PFSK-1 (cell line): ENCODE measurements at regions not wholly inside any gene's neighbourhood (a gene's known extent, or its start where the extent isn't known, plus 50 kb on each side); places are given as distances from the start of the nearest gene placed in this dataset.

ENCODE experiments used
- FOXP2 ChIP-seq: optimal IDR thresholded peaks from 2 replicates; pipeline ENCODE3; 2011; ENCODE audit warnings: borderline replicate concordance, control low read depth, inconsistent platforms; ENCODE audit not compliant: insufficient read depth; ENCODE audit errors: extremely low read length, extremely low read depth
- POLR2AphosphoS5 ChIP-seq: IDR thresholded peaks from 2 replicates; pipeline ENCODE4 v1.6.1; 2012; ENCODE audit warnings: low read depth, mild to moderate bottlenecking, control low read depth, low read length, moderate library complexity
- REST ChIP-seq, 2 experiments: IDR thresholded peaks; 2 replicates each; pipeline versions ENCODE4 v1.6.1 to v1.8.0; 2011 to 2012; ENCODE audit warnings: low read depth in 2 of 2, low read length in 2 of 2, control low read depth in 1 of 2, inconsistent platforms in 1 of 2, mild to moderate bottlenecking in 1 of 2, moderate library complexity in 1 of 2; ENCODE audit not compliant: insufficient read depth in 1 of 2
- SIN3A ChIP-seq: IDR thresholded peaks from 2 replicates; pipeline ENCODE4 v1.6.1; 2012; ENCODE audit warnings: mild to moderate bottlenecking, low read length, moderate library complexity, borderline replicate concordance; ENCODE audit not compliant: insufficient read depth
- TAF1 ChIP-seq: IDR thresholded peaks from 2 replicates; pipeline ENCODE4 v1.6.1; 2012; ENCODE audit warnings: low read length, control low read depth, borderline replicate concordance; ENCODE audit not compliant: insufficient read depth

- no peak for TF ChIP-seq POLR2AphosphoS5
- no peak for TF ChIP-seq SIN3A
- no peak for TF ChIP-seq TAF1
- no peak for TF ChIP-seq FOXP2
- no peak for TF ChIP-seq REST (IDR thresholded peaks at IDR 0.05; ENCODE audit: insufficient read depth in 1 of 2, low read depth in 2 of 2, low read length in 2 of 2)
These were observed 361.5 kb downstream of the EPM2A start for GRCh38 chr6:145373826-145374225.

- TF ChIP-seq SIN3A: no peak
- TF ChIP-seq REST (IDR thresholded peaks at IDR 0.05; ENCODE audit: insufficient read depth in 1 of 2, low read depth in 2 of 2, low read length in 2 of 2): no peak
- TF ChIP-seq POLR2AphosphoS5: no peak
- no peak for TF ChIP-seq TAF1
- TF ChIP-seq FOXP2: no peak
These were observed 360.8 kb downstream of the EPM2A start for GRCh38 chr6:145374570-145374969.

GRCh38 chr6:145375502-145375901, 359.8 kb downstream of the EPM2A start:
- TF ChIP-seq TAF1: no peak
- TF ChIP-seq REST (IDR thresholded peaks at IDR 0.05; ENCODE audit: insufficient read depth in 1 of 2, low read depth in 2 of 2, low read length in 2 of 2): no peak

GRCh38 chr6:145380186-145380585, 355.1 kb downstream of the EPM2A start:
- TF ChIP-seq REST (IDR thresholded peaks at IDR 0.05; ENCODE audit: insufficient read depth in 1 of 2, low read depth in 2 of 2, low read length in 2 of 2) (no peak), SIN3A (no peak), POLR2AphosphoS5 (no peak), FOXP2 (no peak), TAF1 (no peak)

GRCh38 chr6:145381941-145382340, 353.4 kb downstream of the EPM2A start:
- TF ChIP-seq REST (IDR thresholded peaks at IDR 0.05; ENCODE audit: insufficient read depth in 1 of 2, low read depth in 2 of 2, low read length in 2 of 2): no peak
- no peak for TF ChIP-seq TAF1
- TF ChIP-seq SIN3A: no peak
- TF ChIP-seq FOXP2: no peak
- TF ChIP-seq POLR2AphosphoS5: no peak
